Suprapubic skin (tissue), 3 donors: ENCODE measurements at regions not wholly inside any gene's neighbourhood (a gene's known extent, or its start where the extent isn't known, plus 50 kb on each side); places are given as distances from the start of the nearest gene placed in this dataset.

Experiments
- POLR2AphosphoS5 ChIP-seq, 3 donors: sonication (generic); formaldehyde crosslinking; IDR thresholded peaks; one replicate each; pipeline ENCODE4 v1.6.1; 2017; ENCODE audit warnings: antibody characterized with exemption in 3 of 3
- TF ChIP-seq, protein P1 (sequence below), 2 donors: fragments of 200-600 bp in 1 of 2; fragments of 450-650 bp in 1 of 2; sonication (generic) in 1 of 2; IDR thresholded peaks; one replicate each; pipeline ENCODE4 v1.5.1; 2016 to 2019; ENCODE audit warnings: antibody characterized with exemption in 2 of 2, mild to moderate bottlenecking in 1 of 2, moderate library complexity in 1 of 2

GRCh38 chr6:14642842-14643241 is 525.3 kb downstream of the CD83 start:
- TF ChIP-seq, protein P1, sequence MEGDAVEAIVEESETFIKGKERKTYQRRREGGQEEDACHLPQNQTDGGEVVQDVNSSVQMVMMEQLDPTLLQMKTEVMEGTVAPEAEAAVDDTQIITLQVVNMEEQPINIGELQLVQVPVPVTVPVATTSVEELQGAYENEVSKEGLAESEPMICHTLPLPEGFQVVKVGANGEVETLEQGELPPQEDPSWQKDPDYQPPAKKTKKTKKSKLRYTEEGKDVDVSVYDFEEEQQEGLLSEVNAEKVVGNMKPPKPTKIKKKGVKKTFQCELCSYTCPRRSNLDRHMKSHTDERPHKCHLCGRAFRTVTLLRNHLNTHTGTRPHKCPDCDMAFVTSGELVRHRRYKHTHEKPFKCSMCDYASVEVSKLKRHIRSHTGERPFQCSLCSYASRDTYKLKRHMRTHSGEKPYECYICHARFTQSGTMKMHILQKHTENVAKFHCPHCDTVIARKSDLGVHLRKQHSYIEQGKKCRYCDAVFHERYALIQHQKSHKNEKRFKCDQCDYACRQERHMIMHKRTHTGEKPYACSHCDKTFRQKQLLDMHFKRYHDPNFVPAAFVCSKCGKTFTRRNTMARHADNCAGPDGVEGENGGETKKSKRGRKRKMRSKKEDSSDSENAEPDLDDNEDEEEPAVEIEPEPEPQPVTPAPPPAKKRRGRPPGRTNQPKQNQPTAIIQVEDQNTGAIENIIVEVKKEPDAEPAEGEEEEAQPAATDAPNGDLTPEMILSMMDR (IDR thresholded peaks at IDR 0.05) = no peak
- no peak for TF ChIP-seq POLR2AphosphoS5 (IDR thresholded peaks at IDR 0.05)
